CD14-positive monocyte (primary cell): ENCODE measurements at regions not wholly inside any gene's neighbourhood (a gene's known extent, or its start where the extent isn't known, plus 50 kb on each side); places are given as distances from the start of the nearest gene placed in this dataset.

Experiments
- DNase-seq, 3 donors: peaks; one replicate each; pipeline ENCODE4 v3.0.0-alpha.2; 2011 to 2022
- H2AFZ ChIP-seq: 2 replicates; pipeline ENCODE4 v1.6.0; 2012; ENCODE audit warnings: mild to moderate bottlenecking, low read depth, low read length, inconsistent platforms; ENCODE audit not compliant: insufficient read depth, poor library complexity, severe bottlenecking
- H3K27ac ChIP-seq, 2 donors: 1 replicate in 1 of 2; 2 replicates in 1 of 2; pipeline ENCODE4 v1.5.1; 2012 to 2013; ENCODE audit warnings: low read length in 2 of 2, control low read depth in 1 of 2, inconsistent platforms in 1 of 2, low read depth in 1 of 2, mild to moderate bottlenecking in 1 of 2
- H3K27me3 ChIP-seq, 2 donors: one replicate each; pipeline versions ENCODE4 v1.6.0 to v1.6.1; 2011 to 2013; ENCODE audit warnings: low read length in 2 of 2; ENCODE audit not compliant: control insufficient read depth in 2 of 2, insufficient read depth in 2 of 2
- H3K36me3 ChIP-seq, 2 donors: replicated peaks in 1 of 2; 1 replicate in 1 of 2; 2 replicates in 1 of 2; pipeline versions ENCODE4 v1.5.1 to v1.6.1; 2012 to 2013; ENCODE audit warnings: low read length in 2 of 2, control low read depth in 1 of 2, inconsistent platforms in 1 of 2, mild to moderate bottlenecking in 1 of 2; ENCODE audit not compliant: insufficient read depth in 2 of 2, control insufficient read depth in 1 of 2
- H3K4me1 ChIP-seq, 2 donors: 1 replicate in 1 of 2; 2 replicates in 1 of 2; pipeline versions ENCODE4 v1.5.1 to v1.6.1; 2012 to 2013; ENCODE audit warnings: low read length in 2 of 2, control low read depth in 1 of 2, inconsistent platforms in 1 of 2, mild to moderate bottlenecking in 1 of 2, moderate library complexity in 1 of 2; ENCODE audit not compliant: insufficient read depth in 2 of 2, control insufficient read depth in 1 of 2
- H3K4me2 ChIP-seq: replicated peaks from 2 replicates; pipeline ENCODE3; 2012; ENCODE audit warnings: low read length, moderate library complexity, mild to moderate bottlenecking; ENCODE audit not compliant: poor library complexity, severe bottlenecking; ENCODE audit errors: extremely low read depth
- H3K4me3 ChIP-seq, 3 experiments: fragments of 200-600 bp in 1 of 3; sonication (generic) in 1 of 3; replicated peaks in 1 of 3; 1 replicate in 2 of 3; 2 replicates in 1 of 3; pipeline ENCODE4 v1.5.1; 2011 to 2013; ENCODE audit warnings: low read length in 3 of 3, mild to moderate bottlenecking in 3 of 3, control low read depth in 2 of 3, low read depth in 2 of 3, inconsistent platforms in 1 of 3, moderate library complexity in 1 of 3
- H3K79me2 ChIP-seq: 2 replicates; pipeline ENCODE4 v1.6.0; 2012; ENCODE audit warnings: mild to moderate bottlenecking, control low read depth, inconsistent platforms, low read length, moderate library complexity; ENCODE audit not compliant: insufficient read depth
- H3K9ac ChIP-seq: 2 replicates; pipeline ENCODE4 v1.6.0; 2017; ENCODE audit warnings: low read length, mild to moderate bottlenecking; ENCODE audit not compliant: insufficient read depth, poor library complexity, severe bottlenecking
- H3K9me3 ChIP-seq, 2 donors: replicated peaks in 1 of 2; 1 replicate in 1 of 2; 2 replicates in 1 of 2; pipeline versions ENCODE4 v1.5.1 to v1.6.1; 2012 to 2013; ENCODE audit warnings: low read length in 2 of 2, control low read depth in 1 of 2; ENCODE audit not compliant: control insufficient read depth in 1 of 2, insufficient read depth in 1 of 2
- H4K20me1 ChIP-seq: 2 replicates; pipeline ENCODE4 v1.6.0; 2012; ENCODE audit warnings: mild to moderate bottlenecking, low read length, control low read depth, moderate library complexity; ENCODE audit not compliant: insufficient read depth
- H3K27ac Mint-ChIP-seq, 7 donors: one replicate each; pipeline ENCODE4 v1.8.0; 2020; ENCODE audit warnings: mild to moderate bottlenecking in 7 of 7, mixed read lengths in 7 of 7, moderate library complexity in 6 of 7, inconsistent platforms in 2 of 7
- H3K27me3 Mint-ChIP-seq, 3 donors: one replicate each; pipeline ENCODE4 v1.8.0; 2021 to 2022; ENCODE audit warnings: low read depth in 3 of 3, mild to moderate bottlenecking in 3 of 3, mixed read lengths in 3 of 3, moderate library complexity in 3 of 3, inconsistent platforms in 1 of 3
- H3K36me3 Mint-ChIP-seq, 2 donors: one replicate each; pipeline ENCODE4 v1.8.0; 2020; ENCODE audit warnings: mixed read lengths in 2 of 2, inconsistent platforms in 1 of 2, mild to moderate bottlenecking in 1 of 2
- H3K4me1 Mint-ChIP-seq: one replicate; pipeline ENCODE4 v1.8.0; 2020; ENCODE audit warnings: mild to moderate bottlenecking, mixed read lengths
- H3K4me3 Mint-ChIP-seq, 2 donors: one replicate each; pipeline ENCODE4 v1.8.0; 2020; ENCODE audit warnings: mild to moderate bottlenecking in 2 of 2, mixed read lengths in 2 of 2, moderate library complexity in 1 of 2
- H3K9me3 Mint-ChIP-seq, 7 donors: one replicate each; pipeline ENCODE4 v1.8.0; 2020 to 2022; ENCODE audit warnings: mixed read lengths in 7 of 7, mild to moderate bottlenecking in 6 of 7, moderate library complexity in 6 of 7, inconsistent platforms in 2 of 7
- CTCF ChIP-seq: fragments of 200-600 bp; IDR thresholded peaks from one replicate; pipeline ENCODE4 v1.8.0; 2022; ENCODE audit warnings: antibody characterized with exemption, mild to moderate bottlenecking
- WGBS: methylation state at CpG from one replicate; pipeline ENCODE4 v1.1.5; 2013; ENCODE audit warnings: missing lambda C conversion rate; ENCODE audit not compliant: insufficient coverage; 5-methylcytosine and 5-hydroxymethylcytosine counted together
- intact Hi-C, 2 donors: fragments of 100-400 bp; cut with micrococcal nuclease; formaldehyde crosslinking; loops; one replicate each; pipeline versions ENCODE4 v1.15.0 to v1.15.1; 2023

- Histone ChIP-seq H3K36me3 (no peaks in the 10 kb centered on the region), H3K9ac (no peak overlapping the region), H3K4me2 (no peak overlapping the region), H2AFZ (no peak overlapping the region), H3K27me3 (no peaks in the 10 kb centered on the region), H4K20me1 (no peaks in the 10 kb centered on the region), H3K4me3 (no peak overlapping the region), H3K9me3 (peaks cover 4 to 7% of the 10 kb centered on the region in 2 donors), H3K27ac (no peak overlapping the region), H3K4me1 (no peaks in the 10 kb centered on the region), H3K79me2 (no peaks in the 10 kb centered on the region)
- Mint-ChIP-seq H3K4me1 (no peaks in the 10 kb centered on the region), H3K36me3 (no peaks in the 10 kb centered on the region), H3K4me3 (no peak overlapping the region), H3K27ac (no peak overlapping the region), H3K27me3 (no peaks in the 10 kb centered on the region), H3K9me3 (peaks cover 2 to 12% (median 9%) of the 10 kb centered on the region in 7 donors)
- no CpG with 5 or more reads among the region's 1 CpG for whole genome bisulfite sequencing
- intact Hi-C loops = no loop called here
- no peak for TF ChIP-seq CTCF
- DNase-seq = no peak
These were observed 794.5 kb upstream of the CDH9 start for GRCh38 chr5:27832886-27833285.

- intact Hi-C loops = no loop called here
- no peak overlapping the region for H3K4me3 Mint-ChIP-seq
- Histone ChIP-seq H3K4me2 (no peak overlapping the region), H2AFZ (no peak overlapping the region), H3K79me2 (no peaks in the 10 kb centered on the region), H3K4me3 (no peak overlapping the region), H3K9ac (no peak overlapping the region), H4K20me1 (no peaks in the 10 kb centered on the region), H3K27ac (no peak overlapping the region), H3K9me3 (peaks cover 4 to 9% of the 10 kb centered on the region in 2 donors), H3K36me3 (no peaks in the 10 kb centered on the region), H3K27me3 (no peaks in the 10 kb centered on the region), H3K4me1 (no peaks in the 10 kb centered on the region)
- peaks cover 0 to 6% (median 3%) of the 10 kb centered on the region in 7 donors for H3K9me3 Mint-ChIP-seq
- TF ChIP-seq CTCF = no peak
- H3K4me1 Mint-ChIP-seq = no peaks in the 10 kb centered on the region
- H3K27me3 Mint-ChIP-seq = no peaks in the 10 kb centered on the region
- WGBS = no CpG with 5 or more reads among the region's 2 CpGs
- H3K36me3 Mint-ChIP-seq = no peaks in the 10 kb centered on the region
- H3K27ac Mint-ChIP-seq = no peak overlapping the region
- DNase-seq = no peak
These were observed 792.2 kb upstream of the CDH9 start for GRCh38 chr5:27830546-27830945.
